Fibroblast of lung (primary cell): ENCODE measurements at regions not wholly inside any gene's neighbourhood (a gene's known extent, or its start where the extent isn't known, plus 50 kb on each side); places are given as distances from the start of the nearest gene placed in this dataset.

Experiments
- CTCF ChIP-seq, 2 donors: IDR thresholded peaks in 1 of 2; conservative IDR thresholded peaks in 1 of 2; 1 replicate in 1 of 2; 2 replicates in 1 of 2; pipeline ENCODE4 v1.5.1; 2011 to 2012; ENCODE audit warnings: low read length in 2 of 2, control low read depth in 1 of 2, inconsistent platforms in 1 of 2, low read depth in 1 of 2, mild to moderate bottlenecking in 1 of 2
- EZH2 ChIP-seq: IDR thresholded peaks from 2 replicates; pipeline ENCODE4 v1.5.1; 2012; ENCODE audit warnings: low read length, control low read depth, mild to moderate bottlenecking; ENCODE audit errors: missing control alignments

- TF ChIP-seq CTCF (conservative IDR thresholded peaks at IDR 0.05 in 1 of 2, IDR thresholded peaks at IDR 0.05 in 1 of 2; ENCODE audit: low read depth in 1 of 2, low read length in 2 of 2), result no peak
- no peak for TF ChIP-seq EZH2
Observed at GRCh38 chr20:11170025-11170424, 496.2 kb upstream of the JAG1 start.
